D721Med (cell line): ENCODE measurements at regions not wholly inside any gene's neighbourhood (a gene's known extent, or its start where the extent isn't known, plus 50 kb on each side); places are given as distances from the start of the nearest gene placed in this dataset.

Source experiments
- DNase-seq: peaks from one replicate; pipeline ENCODE4 v3.0.0; 2011; ENCODE audit warnings: low spot score; ENCODE audit not compliant: insufficient read length
- FAIRE-seq: peaks from 2 replicates; lab custom pipeline; 2011; peaks lifted over from hg19 to GRCh38; lab: Jason Lieb, UNC
- CTCF ChIP-seq: IDR thresholded peaks from 2 replicates; pipeline ENCODE4 v1.5.1; 2012; ENCODE audit warnings: mild to moderate bottlenecking, control low read depth; ENCODE audit not compliant: insufficient read depth; ENCODE audit errors: missing control alignments

GRCh38 chr18:25517881-25518715 lies 166.1 kb upstream of the ZNF521 start:
- no peak for FAIRE-seq
- TF ChIP-seq CTCF, result no peak
- DNase-seq, result no peak

- FAIRE-seq (no peak), DNase-seq (no peak)
- TF ChIP-seq CTCF, result no peak
Measured at GRCh38 chr18:25516747-25517498, 165.0 kb upstream of the ZNF521 start.

GRCh38 chr18:25516121-25516520 lies 164.2 kb upstream of the ZNF521 start:
- no peak for TF ChIP-seq CTCF
- DNase-seq (no peak), FAIRE-seq (no peak)

GRCh38 chr18:25510096-25510495 lies 158.1 kb upstream of the ZNF521 start:
- TF ChIP-seq CTCF, result no peak
- FAIRE-seq, result no peak

GRCh38 chr18:25503567-25504081 lies 151.7 kb upstream of the ZNF521 start:
- FAIRE-seq (no peak), DNase-seq (no peak)
- TF ChIP-seq CTCF, result no peak

More at GRCh38 chr18:25510096-25510495, 158.1 kb upstream of the ZNF521 start:
- DNase-seq, result no peak

- FAIRE-seq, result no peak
- no peak for DNase-seq
- TF ChIP-seq CTCF, result no peak
Measured at GRCh38 chr18:25497151-25497794, 145.3 kb upstream of the ZNF521 start.
